ENCODE measurements at regions not wholly inside any gene's neighbourhood (a gene's known extent, or its start where the extent isn't known, plus 50 kb on each side); places are given as distances from the start of the nearest gene placed in this dataset.

DNA sequence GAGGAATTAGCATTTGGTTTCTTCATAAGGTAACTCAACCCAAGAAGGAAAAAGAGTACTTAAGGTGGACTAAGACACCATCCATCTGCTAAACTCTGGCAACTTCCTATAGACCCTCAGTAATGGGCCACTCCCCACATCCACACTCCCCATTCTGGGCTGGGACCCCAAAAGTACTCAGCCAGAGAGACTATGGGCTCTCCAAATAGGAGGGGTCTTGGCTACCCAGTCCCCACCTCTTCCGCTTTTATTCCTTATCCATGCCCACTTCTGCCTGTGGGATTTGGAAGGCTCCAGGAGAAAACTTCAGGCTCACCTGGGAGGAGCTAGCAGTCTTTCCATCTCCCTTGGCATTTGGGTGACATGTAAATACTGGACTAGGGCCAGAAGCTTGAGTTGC, 164.5 kb upstream of the CCL2 start:
- no peak for DNase-seq (ENCODE audit: low read depth)

GRCh38 chr17:34091975-34092374, 163.1 kb upstream of the CCL2 start:
- no peak for DNase-seq (ENCODE audit: low read depth)

GRCh38 chr17:34095106-34095505, 160.0 kb upstream of the CCL2 start:
- no peak for DNase-seq (ENCODE audit: low read depth)

DNA sequence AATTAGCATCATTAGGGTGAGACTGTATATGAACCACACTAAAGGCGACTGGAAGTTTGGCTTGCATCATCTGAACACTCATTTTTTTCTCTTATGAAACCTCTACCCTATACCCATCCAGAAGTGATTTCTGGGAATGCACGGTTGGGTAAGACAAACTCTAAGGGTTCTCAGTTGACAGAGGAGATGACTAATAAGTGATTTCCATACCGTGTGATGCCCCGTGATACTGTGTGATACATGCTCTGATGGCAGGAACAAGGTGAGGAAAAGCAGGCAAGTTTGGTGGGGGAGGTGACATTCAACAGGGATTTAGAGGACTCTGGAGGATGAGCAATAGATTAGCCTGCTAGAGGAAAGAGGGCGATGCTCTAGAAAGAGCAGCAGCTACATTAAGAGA, 156.4 kb upstream of the CCL2 start:
- peak; percentile 1 for DNase-seq (ENCODE audit: low read depth)

- no peak for DNase-seq (ENCODE audit: low read depth)
Observed at GRCh38 chr17:34099859-34100515, 155.1 kb upstream of the CCL2 start.

GRCh38 chr17:34107019-34107418, 148.1 kb upstream of the CCL2 start:
- DNase-seq (ENCODE audit: low read depth): no peak

DNA sequence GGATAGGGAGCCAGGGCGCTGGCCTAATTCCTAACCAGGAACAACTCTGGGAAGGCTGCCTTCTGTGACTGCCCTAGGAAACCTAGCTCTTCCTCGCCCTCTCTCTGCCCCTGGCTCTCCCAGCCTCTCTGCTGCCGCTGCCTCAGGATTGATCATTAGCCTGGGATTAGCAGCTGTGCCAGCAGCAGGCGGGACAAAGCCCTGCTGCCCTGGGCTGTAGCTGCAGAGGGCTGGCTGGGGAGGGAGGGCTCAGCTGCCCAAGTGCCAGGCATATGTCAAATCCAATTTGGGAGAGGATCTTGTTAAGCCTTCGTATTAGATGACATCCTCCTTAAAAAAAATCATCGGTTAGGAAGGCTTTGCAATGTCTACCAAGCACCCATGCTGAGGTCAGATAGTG, 144.8 kb upstream of the CCL2 start:
- no peak for DNase-seq (ENCODE audit: low read depth)

GRCh38 chr17:34113089-34113488, 142.0 kb upstream of the CCL2 start:
- no peak for DNase-seq (ENCODE audit: low read depth)

- DNase-seq (ENCODE audit: low read depth): no peak
Observed at GRCh38 chr17:34114174-34114573, 140.9 kb upstream of the CCL2 start.

DNA sequence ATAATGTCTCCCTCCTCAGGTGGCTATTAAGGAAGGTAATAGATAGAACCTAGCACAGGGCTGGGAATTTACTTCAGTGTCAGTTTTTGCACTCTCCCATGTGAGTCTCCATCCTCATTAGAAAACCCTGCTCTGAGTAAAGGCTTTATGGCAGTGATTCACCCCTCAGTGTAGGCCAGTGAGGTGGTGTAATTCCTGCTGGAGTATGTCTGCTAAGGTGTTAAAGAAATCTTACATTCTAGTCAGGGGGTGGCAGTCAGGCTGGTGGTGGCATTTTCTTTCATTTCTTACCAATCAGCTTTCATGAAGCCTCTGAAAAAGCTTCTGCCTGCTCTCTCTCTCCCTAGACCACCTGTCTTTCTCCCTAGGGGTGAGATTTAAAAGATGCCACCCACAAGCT, 138.8 kb upstream of the CCL2 start:
- no peak for DNase-seq (ENCODE audit: low read depth)

DNA sequence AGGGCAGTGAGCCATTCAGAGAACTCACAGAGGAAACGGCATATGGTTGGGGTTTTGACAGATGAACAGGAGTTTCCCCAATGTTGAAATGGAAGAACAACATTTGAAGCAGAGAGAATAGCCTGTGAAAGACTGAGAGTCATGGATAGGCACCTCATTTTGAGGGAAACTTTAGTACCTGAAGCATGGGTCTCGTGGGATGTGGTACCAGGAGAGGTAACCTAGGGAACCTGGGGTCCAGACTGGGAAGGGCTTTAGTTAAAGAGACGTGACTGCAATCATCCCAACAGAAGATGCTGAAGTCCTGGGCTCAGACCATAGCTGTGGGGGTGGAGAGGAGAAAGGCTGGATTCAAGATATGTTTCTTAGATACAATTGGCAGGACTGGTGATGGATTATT, 137.8 kb upstream of the CCL2 start:
- DNase-seq (ENCODE audit: low read depth): no peak

DNA sequence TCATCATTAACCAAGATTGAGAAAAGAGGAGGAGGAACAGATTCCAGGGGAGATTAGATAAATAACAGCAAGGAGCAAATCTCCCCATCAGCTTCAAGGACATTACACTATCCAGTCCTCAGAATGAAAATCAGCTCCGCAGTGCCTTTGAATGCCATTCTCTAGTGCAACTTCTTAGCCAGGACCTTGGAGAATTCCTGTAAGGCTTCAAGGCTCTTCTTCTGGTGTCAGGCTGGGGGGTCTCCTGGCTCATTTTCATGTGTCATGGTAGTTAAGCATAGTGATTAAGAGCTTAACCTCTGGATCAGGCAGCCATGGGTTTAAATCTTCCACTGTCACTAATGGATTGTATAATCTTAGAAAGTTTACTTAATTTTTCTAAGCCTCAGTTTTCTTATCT, 137.3 kb upstream of the CCL2 start:
- no peak for DNase-seq (ENCODE audit: low read depth)

GRCh38 chr17:34118564-34118963, 136.5 kb upstream of the CCL2 start:
- no peak for DNase-seq (ENCODE audit: low read depth)

- DNase-seq (ENCODE audit: low read depth): no peak
Observed at GRCh38 chr17:34121311-34121710, 133.8 kb upstream of the CCL2 start.

- DNase-seq (ENCODE audit: low read depth): no peak
Observed at GRCh38 chr17:34122515-34122914, 132.6 kb upstream of the CCL2 start.

- no peak for DNase-seq (ENCODE audit: low read depth)
Observed at GRCh38 chr17:34125010-34125409, 130.1 kb upstream of the CCL2 start.

- DNase-seq (ENCODE audit: low read depth): no peak
Observed at GRCh38 chr17:34125921-34126320, 129.2 kb upstream of the CCL2 start.

- DNase-seq (ENCODE audit: low read depth): no peak
Observed at GRCh38 chr17:34126496-34126895, 128.6 kb upstream of the CCL2 start.

DNA sequence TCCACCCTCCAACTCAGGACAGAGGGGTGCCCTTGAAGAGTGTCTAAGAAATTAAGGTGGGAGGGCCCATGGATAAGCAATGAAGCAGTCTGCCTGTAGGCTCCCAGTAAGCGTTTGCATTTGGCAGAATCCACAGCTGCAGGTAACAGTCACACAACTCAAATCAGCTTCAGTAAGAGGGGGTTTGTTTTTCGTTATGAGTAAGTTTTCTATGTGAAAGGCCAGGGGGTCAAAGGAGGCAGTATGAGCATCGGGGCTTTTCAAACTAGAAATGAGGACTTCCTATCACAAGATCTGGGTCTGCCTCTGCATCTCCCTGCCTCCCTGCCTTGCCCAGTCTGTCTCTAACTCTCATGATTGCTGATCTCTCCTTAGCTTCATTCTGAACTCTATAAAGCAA, 128.1 kb upstream of the CCL2 start:
- no peak for DNase-seq (ENCODE audit: low read depth)

GRCh38 chr17:34130544-34130943, 124.5 kb upstream of the CCL2 start:
- no peak for DNase-seq (ENCODE audit: low read depth)

- DNase-seq (ENCODE audit: low read depth): no peak
Observed at GRCh38 chr17:34131386-34131785, 123.7 kb upstream of the CCL2 start.

DNA sequence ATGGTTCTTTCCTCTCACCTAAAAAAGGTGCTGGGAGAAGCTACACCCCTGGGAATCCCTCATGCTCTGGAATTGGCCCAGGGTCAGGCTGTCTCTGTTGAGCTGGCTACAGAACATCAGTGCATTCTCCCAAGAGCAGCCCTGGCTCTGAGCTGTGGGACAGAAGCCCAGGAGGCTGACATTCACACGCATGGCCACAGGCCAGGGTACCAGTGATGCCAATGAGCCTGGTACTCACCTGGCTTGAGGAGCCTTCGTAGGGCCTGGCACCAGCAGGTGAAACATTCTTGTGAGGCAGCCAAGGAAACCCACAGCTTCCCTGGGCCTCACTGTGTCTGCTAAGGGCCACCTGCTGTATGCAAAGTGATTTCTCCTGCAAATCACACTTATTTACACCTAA, 121.7 kb upstream of the CCL2 start:
- no peak for DNase-seq (ENCODE audit: low read depth)

GRCh38 chr17:34135841-34136240, 119.2 kb upstream of the CCL2 start:
- DNase-seq (ENCODE audit: low read depth): no peak

- no peak for DNase-seq (ENCODE audit: low read depth)
Observed at GRCh38 chr17:34140006-34140405, 115.1 kb upstream of the CCL2 start.

- no peak for DNase-seq (ENCODE audit: low read depth)
Observed at GRCh38 chr17:34141590-34141989, 113.5 kb upstream of the CCL2 start.
